Tibial nerve (tissue), 3 donors: ENCODE measurements at regions not wholly inside any gene's neighbourhood (a gene's known extent, or its start where the extent isn't known, plus 50 kb on each side); places are given as distances from the start of the nearest gene placed in this dataset.

Experiments
- CTCF ChIP-seq, 5 experiments: fragments of 200-600 bp in 3 of 5; fragments of 450-650 bp in 2 of 5; sonication (generic) in 3 of 5; IDR thresholded peaks; one replicate each; pipeline ENCODE4 v1.5.1; 2016 to 2019; ENCODE audit warnings: antibody characterized with exemption in 5 of 5, mild to moderate bottlenecking in 3 of 5, moderate library complexity in 2 of 5
- POLR2A ChIP-seq, 2 donors: fragments of 450-650 bp; IDR thresholded peaks; one replicate each; pipeline ENCODE4 v1.6.1; 2017; ENCODE audit warnings: antibody characterized with exemption in 2 of 2, mild to moderate bottlenecking in 2 of 2, moderate library complexity in 2 of 2

GRCh38 chr3:168803536-168803935, 707.8 kb upstream of the GOLIM4 start:
- no peak for TF ChIP-seq CTCF (IDR thresholded peaks at IDR 0.05)
- no peak for TF ChIP-seq POLR2A (IDR thresholded peaks at IDR 0.05)
